ENCODE measurements at regions not wholly inside any gene's neighbourhood (a gene's known extent, or its start where the extent isn't known, plus 50 kb on each side); places are given as distances from the start of the nearest gene placed in this dataset.

- no peak for TF ChIP-seq CTCF (IDR thresholded peaks at IDR 0.05; ENCODE audit: low read depth, low read length, poor library complexity, severe bottlenecking)
- no peak for TF ChIP-seq EZH2phosphoT487 (IDR thresholded peaks at IDR 0.05; ENCODE audit: borderline replicate concordance, low read length)
- Histone ChIP-seq H3K4me2 (ENCODE audit: low read length) (no peak overlapping the region), H3F3A (ENCODE audit: control insufficient read depth, insufficient read depth) (no peaks in the 10 kb centered on the region), H3K79me2 (ENCODE audit: control insufficient read depth, low read length) (no peaks in the 10 kb centered on the region), H3K4me1 (ENCODE audit: control insufficient read depth, low read length) (no peaks in the 10 kb centered on the region), H3K36me3 (ENCODE audit: control insufficient read depth, low read length) (no peaks in the 10 kb centered on the region), H3K27ac (ENCODE audit: low read depth, low read length) (no peak overlapping the region), H3K9me2 (replicated peaks; ENCODE audit: control insufficient read depth, low read length) (no peaks in the 10 kb centered on the region), H3K27me3 (ENCODE audit: control insufficient read depth, low read length) (peaks cover 23% of the 10 kb centered on the region), H3K9me3 (ENCODE audit: control insufficient read depth, insufficient read depth, low read length) (no peaks in the 10 kb centered on the region), H4K20me1 (ENCODE audit: control insufficient read depth, insufficient read depth, low read depth, low read length) (no peaks in the 10 kb centered on the region), H3K4me3 (ENCODE audit: low read length) (no peak overlapping the region)
Measured at GRCh38 chr12:4161718-4162117, 111.8 kb upstream of the CCND2 start.

DNA sequence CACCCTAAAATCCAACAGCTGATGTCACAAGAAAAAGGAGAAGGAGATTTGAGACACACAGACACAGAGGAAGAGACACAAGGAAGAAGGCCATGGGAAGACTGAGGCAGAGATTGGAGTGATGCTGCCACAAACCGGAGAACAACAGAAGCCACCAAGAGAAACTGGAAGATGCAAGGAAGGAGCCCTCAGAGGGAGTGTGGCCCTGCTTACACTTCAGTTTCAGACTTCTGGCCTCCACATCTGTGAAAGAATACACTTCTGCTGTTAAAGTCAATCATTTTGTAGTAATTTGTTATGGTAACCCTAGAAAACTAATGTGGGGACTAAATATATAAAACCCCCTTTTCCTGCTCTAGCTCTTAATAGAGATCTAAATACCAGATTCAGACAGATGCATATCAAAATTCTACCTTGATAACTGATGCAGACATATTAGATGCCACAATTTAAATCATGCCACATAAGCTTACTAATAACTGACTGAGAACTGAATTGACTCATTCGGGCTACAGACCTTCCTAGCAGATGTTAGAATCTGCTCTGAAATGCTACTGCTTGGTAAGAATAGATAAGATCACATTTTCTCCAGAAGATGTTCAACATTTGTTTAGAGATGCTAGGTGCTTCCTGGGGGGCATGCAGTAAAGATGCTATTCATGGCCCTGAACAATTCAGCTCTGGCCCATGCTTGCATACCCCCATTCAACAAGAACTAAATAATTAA, 113.1 kb upstream of the CCND2 start:
- H4K20me1 ChIP-seq (ENCODE audit: control insufficient read depth, insufficient read depth, low read depth, low read length) = no peaks in the 10 kb centered on the region
- no peaks in the 10 kb centered on the region for H3K4me1 ChIP-seq (ENCODE audit: control insufficient read depth, low read length)
- no peaks in the 10 kb centered on the region for H3K9me3 ChIP-seq (ENCODE audit: control insufficient read depth, insufficient read depth, low read length)
- no peak overlapping the region for H3K4me3 ChIP-seq (ENCODE audit: low read length)
- no peak for TF ChIP-seq EZH2phosphoT487 (IDR thresholded peaks at IDR 0.05; ENCODE audit: borderline replicate concordance, low read length)
- no peak for TF ChIP-seq CTCF (IDR thresholded peaks at IDR 0.05; ENCODE audit: low read depth, low read length, poor library complexity, severe bottlenecking)
- no peaks in the 10 kb centered on the region for H3K36me3 ChIP-seq (ENCODE audit: control insufficient read depth, low read length)
- H3K4me2 ChIP-seq (ENCODE audit: low read length) = no peak overlapping the region
- peaks cover 25% of the 10 kb centered on the region for H3K27me3 ChIP-seq (ENCODE audit: control insufficient read depth, low read length)
- no peaks in the 10 kb centered on the region for H3K79me2 ChIP-seq (ENCODE audit: control insufficient read depth, low read length)
- no peaks in the 10 kb centered on the region for H3F3A ChIP-seq (ENCODE audit: control insufficient read depth, insufficient read depth)
- H3K27ac ChIP-seq (ENCODE audit: low read depth, low read length) = no peak overlapping the region
- no peaks in the 10 kb centered on the region for H3K9me2 ChIP-seq (replicated peaks; ENCODE audit: control insufficient read depth, low read length)

DNA sequence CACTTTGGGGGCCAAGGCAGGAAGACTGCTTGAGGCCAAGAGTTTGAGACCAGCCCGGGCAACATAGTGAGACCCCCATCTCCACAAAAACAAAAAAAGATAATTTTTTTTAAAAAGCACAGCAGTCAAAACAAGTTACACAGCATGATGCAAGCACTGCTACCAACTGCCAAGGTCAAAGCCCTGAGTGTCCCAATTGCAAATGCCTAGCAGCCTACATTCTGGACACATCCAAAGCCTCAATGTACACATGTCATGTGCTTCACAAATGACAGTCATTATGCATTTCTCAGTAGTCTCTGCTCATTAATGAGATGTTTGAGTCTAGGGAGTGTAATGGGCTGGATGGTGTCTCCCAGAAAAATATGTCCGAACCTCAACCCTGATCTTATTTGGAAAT, 113.7 kb upstream of the CCND2 start:
- peaks cover 18% of the 10 kb centered on the region for H3K27me3 ChIP-seq (ENCODE audit: control insufficient read depth, low read length)
- no peaks in the 10 kb centered on the region for H3K79me2 ChIP-seq (ENCODE audit: control insufficient read depth, low read length)
- H3K9me2 ChIP-seq (replicated peaks; ENCODE audit: control insufficient read depth, low read length) = no peaks in the 10 kb centered on the region
- no peaks in the 10 kb centered on the region for H3F3A ChIP-seq (ENCODE audit: control insufficient read depth, insufficient read depth)
- no peaks in the 10 kb centered on the region for H3K4me1 ChIP-seq (ENCODE audit: control insufficient read depth, low read length)
- no peak for TF ChIP-seq CTCF (IDR thresholded peaks at IDR 0.05; ENCODE audit: low read depth, low read length, poor library complexity, severe bottlenecking)
- TF ChIP-seq EZH2phosphoT487 (IDR thresholded peaks at IDR 0.05; ENCODE audit: borderline replicate concordance, low read length) = no peak
- H3K27ac ChIP-seq (ENCODE audit: low read depth, low read length) = no peak overlapping the region
- H3K4me2 ChIP-seq (ENCODE audit: low read length) = no peak overlapping the region
- H3K4me3 ChIP-seq (ENCODE audit: low read length) = no peak overlapping the region
- no peaks in the 10 kb centered on the region for H4K20me1 ChIP-seq (ENCODE audit: control insufficient read depth, insufficient read depth, low read depth, low read length)
- H3K36me3 ChIP-seq (ENCODE audit: control insufficient read depth, low read length) = no peaks in the 10 kb centered on the region
- H3K9me3 ChIP-seq (ENCODE audit: control insufficient read depth, insufficient read depth, low read length) = no peaks in the 10 kb centered on the region

All from DOHH2 (cell line).